K562 (cell line): ENCODE measurements at regions not wholly inside any gene's neighbourhood (a gene's known extent, or its start where the extent isn't known, plus 50 kb on each side); places are given as distances from the start of the nearest gene placed in this dataset.

Source experiments
- EP300 ChIP-seq: IDR thresholded peaks from 2 replicates; pipeline ENCODE4 v1.6.1; 2012; ENCODE audit warnings: low read length, improper control_type of control experiment
- FOXP1 ChIP-seq: sonication (generic); formaldehyde crosslinking; IDR thresholded peaks from 2 replicates; pipeline ENCODE4 v1.8.0; 2022; ENCODE audit warnings: mild to moderate bottlenecking, missing genetic modification reagents
- HNRNPLL ChIP-seq: fragments of 200-400 bp; formaldehyde crosslinking; IDR thresholded peaks from 2 replicates; pipeline ENCODE4 v1.6.1; 2017; ENCODE audit warnings: low read length, low read depth, mild to moderate bottlenecking; ENCODE audit not compliant: poor library complexity, severe bottlenecking
- NFATC3 ChIP-seq: fragments of 450-650 bp; IDR thresholded peaks from 2 replicates; pipeline ENCODE4 v1.6.1; 2017; ENCODE audit warnings: mild to moderate bottlenecking
- POLR2A ChIP-seq: fragments of 450-650 bp; conservative IDR thresholded peaks from 2 replicates; pipeline ENCODE4 v1.6.1; 2016
- RBBP5 ChIP-seq: fragments of 200-600 bp; sonication (generic); IDR thresholded peaks from 2 replicates; pipeline ENCODE4 v1.6.1; 2012; ENCODE audit warnings: borderline replicate concordance, mild to moderate bottlenecking, low read length, control low read depth, inconsistent platforms; ENCODE audit not compliant: insufficient read depth, poor library complexity, severe bottlenecking
- SRF ChIP-seq, 2 experiments: fragments of 250-450, 450-650 bp in 1 of 2; sonication (Bioruptor Pico) in 1 of 2; sonication (generic) in 1 of 2; formaldehyde crosslinking; IDR thresholded peaks; 2 replicates each; pipeline versions ENCODE4 v1.5.0 to v1.5.1; 2020 to 2022; ENCODE audit warnings: mild to moderate bottlenecking in 1 of 2, missing genetic modification reagents in 1 of 2
- ZBTB8A ChIP-seq: fragments of 450-650 bp; IDR thresholded peaks from 2 replicates; pipeline ENCODE4 v1.6.1; 2018; ENCODE audit warnings: mild to moderate bottlenecking, moderate library complexity; ENCODE audit not compliant: partially characterized antibody
- ZNF174 ChIP-seq: fragments of 250-450 bp; sonication (Bioruptor Pico); IDR thresholded peaks from 2 replicates; pipeline ENCODE4 v1.4.0; 2020; ENCODE audit warnings: mild to moderate bottlenecking
- ZNF764 ChIP-seq: fragments of 250-450 bp; sonication (Bioruptor Pico); IDR thresholded peaks from 2 replicates; pipeline ENCODE4 v1.4.0; 2020; ENCODE audit warnings: low read depth, mild to moderate bottlenecking, moderate library complexity
- TF ChIP-seq, protein P1 (sequence below), 3 experiments: IDR thresholded peaks in 2 of 3; conservative IDR thresholded peaks in 1 of 3; 2 replicates each; pipeline ENCODE4 v1.5.1; 2011 to 2012; ENCODE audit warnings: low read length in 3 of 3, mild to moderate bottlenecking in 3 of 3, control low read depth in 2 of 3, improper control_type of control experiment in 1 of 3, inconsistent platforms in 1 of 3, low read depth in 1 of 3, mixed read lengths in 1 of 3, moderate library complexity in 1 of 3; ENCODE audit not compliant: insufficient read depth in 2 of 3

DNA sequence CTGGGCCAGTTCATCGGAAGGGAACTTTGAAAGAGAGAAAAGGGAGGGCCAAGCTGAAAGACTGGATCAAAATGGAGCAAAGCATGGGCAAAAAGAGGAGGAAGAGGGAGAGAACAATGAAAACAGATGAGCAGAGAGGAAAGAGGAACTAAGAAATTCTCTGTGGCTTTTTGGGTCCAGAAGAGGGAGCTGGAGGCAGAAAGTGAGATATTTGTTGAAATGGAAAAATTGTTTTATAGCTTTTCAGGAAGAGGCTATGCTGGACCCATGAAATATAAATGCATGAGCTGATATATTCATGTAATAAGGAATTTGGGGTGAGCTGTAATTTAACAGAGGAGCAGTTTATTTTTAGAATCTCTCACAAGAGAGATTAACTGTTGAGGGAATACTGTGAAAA, 457.3 kb downstream of the DMAC1 start:
- TF ChIP-seq HNRNPLL (no peak), RBBP5 (no peak), ZNF174 (no peak), NFATC3 (no peak), SRF (CRISPR knock-in tag; IDR thresholded peaks at IDR 0.05) (no peak), POLR2A (no peak), ZBTB8A (no peak), FOXP1 (CRISPR knock-in tag) (no peak), ZNF764 (CRISPR knock-in tag) (no peak), EP300 (no peak)
- TF ChIP-seq, protein P1, sequence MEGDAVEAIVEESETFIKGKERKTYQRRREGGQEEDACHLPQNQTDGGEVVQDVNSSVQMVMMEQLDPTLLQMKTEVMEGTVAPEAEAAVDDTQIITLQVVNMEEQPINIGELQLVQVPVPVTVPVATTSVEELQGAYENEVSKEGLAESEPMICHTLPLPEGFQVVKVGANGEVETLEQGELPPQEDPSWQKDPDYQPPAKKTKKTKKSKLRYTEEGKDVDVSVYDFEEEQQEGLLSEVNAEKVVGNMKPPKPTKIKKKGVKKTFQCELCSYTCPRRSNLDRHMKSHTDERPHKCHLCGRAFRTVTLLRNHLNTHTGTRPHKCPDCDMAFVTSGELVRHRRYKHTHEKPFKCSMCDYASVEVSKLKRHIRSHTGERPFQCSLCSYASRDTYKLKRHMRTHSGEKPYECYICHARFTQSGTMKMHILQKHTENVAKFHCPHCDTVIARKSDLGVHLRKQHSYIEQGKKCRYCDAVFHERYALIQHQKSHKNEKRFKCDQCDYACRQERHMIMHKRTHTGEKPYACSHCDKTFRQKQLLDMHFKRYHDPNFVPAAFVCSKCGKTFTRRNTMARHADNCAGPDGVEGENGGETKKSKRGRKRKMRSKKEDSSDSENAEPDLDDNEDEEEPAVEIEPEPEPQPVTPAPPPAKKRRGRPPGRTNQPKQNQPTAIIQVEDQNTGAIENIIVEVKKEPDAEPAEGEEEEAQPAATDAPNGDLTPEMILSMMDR (IDR thresholded peaks at IDR 0.05 in 2 of 3, conservative IDR thresholded peaks at IDR 0.05 in 1 of 3; ENCODE audit: insufficient read depth in 2 of 3, low read depth in 1 of 3, low read length in 3 of 3) = no peak
